ENCODE measurements at regions not wholly inside any gene's neighbourhood (a gene's known extent, or its start where the extent isn't known, plus 50 kb on each side); places are given as distances from the start of the nearest gene placed in this dataset.
A peak's percentile ranks its signal among the peaks of the same experiment; 100 is the strongest.

DNA sequence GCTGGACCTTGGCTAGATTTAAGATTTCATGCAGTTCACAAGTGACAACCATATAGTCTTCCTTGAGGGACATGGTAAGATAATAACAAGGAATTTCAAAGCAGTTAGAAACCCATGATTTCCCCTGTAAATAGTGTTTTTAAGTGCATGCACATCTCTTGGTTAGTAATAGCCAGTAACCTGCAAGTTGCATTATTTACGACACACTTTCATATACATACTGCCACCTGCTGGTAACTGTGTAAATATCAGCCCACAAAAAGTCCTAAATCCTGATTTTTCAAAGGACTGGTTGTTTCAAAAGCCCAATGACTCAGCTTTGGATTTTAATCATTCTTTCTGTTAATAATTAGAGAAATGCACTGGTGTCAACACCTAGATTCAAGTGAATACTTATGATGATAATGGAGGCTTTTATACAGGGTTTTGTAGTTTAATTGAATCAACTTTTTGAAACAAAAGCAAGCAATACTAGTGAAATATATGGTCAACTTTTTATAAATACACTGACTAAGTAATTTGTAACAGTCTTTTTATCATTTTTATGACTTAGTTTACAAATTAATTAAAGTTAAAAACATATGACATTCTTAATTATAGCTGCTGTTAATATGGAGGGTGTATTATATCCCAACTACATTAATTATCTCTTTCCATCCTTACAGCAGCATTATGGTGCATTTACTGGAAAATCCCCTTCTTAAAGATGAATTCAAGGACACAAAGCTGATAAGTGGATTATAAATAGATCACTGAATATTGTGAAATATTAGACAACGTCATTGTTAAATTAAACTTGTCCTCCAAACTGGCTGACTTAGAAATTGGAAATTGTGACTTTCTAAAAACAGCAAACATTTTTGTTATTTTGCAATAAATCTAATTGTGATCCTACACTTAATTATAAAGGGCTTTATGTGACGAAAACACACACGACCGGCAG, 367.7 kb upstream of the SEMA3D start:
- H3K9me2 ChIP-seq (ENCODE audit: insufficient read depth): no peaks in the 10 kb centered on the region
- TF ChIP-seq SP1 (IDR thresholded peaks at IDR 0.05; ENCODE audit: low read depth) (no peak), EZH2phosphoT487 (IDR thresholded peaks at IDR 0.05; ENCODE audit: borderline replicate concordance) (no peak), FOSL1 (IDR thresholded peaks at IDR 0.05; ENCODE audit: low read depth) (no peak), RAD21 (IDR thresholded peaks at IDR 0.05; ENCODE audit: low read depth) (peak; percentile 63), TCF7L2 (IDR thresholded peaks at IDR 0.05; ENCODE audit: borderline replicate concordance, extremely low read depth, insufficient read depth, insufficient read length) (no peak), CTCF (IDR thresholded peaks at IDR 0.05 in 2 of 3, conservative IDR thresholded peaks at IDR 0.05 in 1 of 3; ENCODE audit: borderline replicate concordance in 1 of 3, insufficient read depth in 1 of 3, low read depth in 2 of 3, low read length in 2 of 3) (peak; percentile 49 to 82 (median 59); a peak in 5 of 6 replicates)
- TF ChIP-seq, protein P1, sequence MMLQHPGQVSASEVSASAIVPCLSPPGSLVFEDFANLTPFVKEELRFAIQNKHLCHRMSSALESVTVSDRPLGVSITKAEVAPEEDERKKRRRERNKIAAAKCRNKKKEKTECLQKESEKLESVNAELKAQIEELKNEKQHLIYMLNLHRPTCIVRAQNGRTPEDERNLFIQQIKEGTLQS (IDR thresholded peaks at IDR 0.05): no peak
- H3K36me3 ChIP-seq (ENCODE audit: control insufficient read depth in 1 of 2, insufficient read depth in 2 of 2, low read length in 2 of 2): no peaks in the 10 kb centered on the region
- POLR2A ChIA-PET: no interaction called here
- H4K20me1 ChIP-seq (ENCODE audit: insufficient read depth): no peaks in the 10 kb centered on the region
- no peak overlapping the region for H2AFZ ChIP-seq (ENCODE audit: low read depth, low read length, poor library complexity, severe bottlenecking)
- H3K4me1 ChIP-seq (ENCODE audit: control insufficient read depth in 1 of 2, insufficient read depth in 2 of 2, low read length in 2 of 2): no peaks in the 10 kb centered on the region
- intact Hi-C loops (cut with micrococcal nuclease): loop anchor here (1.0 kb wide), 1 partner anchor 513 kb away; no protein-coding TSS in a partner anchor
- H3K27me3 ChIP-seq (ENCODE audit: insufficient read depth, low read length): no peaks in the 10 kb centered on the region
- DNase-seq (ENCODE audit: low read depth, low spot score): peak; percentile 37
- RAD21 ChIA-PET (ENCODE audit: low non-redundant PET in 1 of 2, low total read pairs in 2 of 2, uncharacterized antibody in 2 of 2, unreplicated experiment in 2 of 2): interaction anchor here in 1 of 2 experiments (0.9 kb wide), 1 partner anchor 513 kb away, joined by 4 read pairs; no protein-coding TSS in a partner anchor
- no peaks in the 10 kb centered on the region for H3K79me2 ChIP-seq (ENCODE audit: insufficient read depth, low read length)
- H3K9ac ChIP-seq (ENCODE audit: low read length): no peak overlapping the region
- no TSS peak for BruUV-seq (replicated peaks)
- H3K4me3 ChIP-seq (replicated peaks in 1 of 2; ENCODE audit: low read depth in 1 of 2, low read length in 2 of 2): no peak overlapping the region
- H3K27ac ChIP-seq (ENCODE audit: low read depth, low read length): no peak overlapping the region
- no peak overlapping the region for H3K4me2 ChIP-seq (ENCODE audit: low read length)
- no peaks in the 10 kb centered on the region for H3K9me3 ChIP-seq (ENCODE audit: control insufficient read depth in 1 of 2, insufficient read depth in 1 of 2, low read depth in 1 of 2, low read length in 2 of 2)
- CTCF ChIA-PET: interaction anchor here (0.6 to 1.7 kb wide), 10 partner anchors 10 to 527 kb away, joined by 3 to 6 read pairs (median 3); no protein-coding TSS in a partner anchor
- peak; percentile 54 for ATAC-seq
